ENCODE measurements at regions not wholly inside any gene's neighbourhood (a gene's known extent, or its start where the extent isn't known, plus 50 kb on each side); places are given as distances from the start of the nearest gene placed in this dataset.

DNA sequence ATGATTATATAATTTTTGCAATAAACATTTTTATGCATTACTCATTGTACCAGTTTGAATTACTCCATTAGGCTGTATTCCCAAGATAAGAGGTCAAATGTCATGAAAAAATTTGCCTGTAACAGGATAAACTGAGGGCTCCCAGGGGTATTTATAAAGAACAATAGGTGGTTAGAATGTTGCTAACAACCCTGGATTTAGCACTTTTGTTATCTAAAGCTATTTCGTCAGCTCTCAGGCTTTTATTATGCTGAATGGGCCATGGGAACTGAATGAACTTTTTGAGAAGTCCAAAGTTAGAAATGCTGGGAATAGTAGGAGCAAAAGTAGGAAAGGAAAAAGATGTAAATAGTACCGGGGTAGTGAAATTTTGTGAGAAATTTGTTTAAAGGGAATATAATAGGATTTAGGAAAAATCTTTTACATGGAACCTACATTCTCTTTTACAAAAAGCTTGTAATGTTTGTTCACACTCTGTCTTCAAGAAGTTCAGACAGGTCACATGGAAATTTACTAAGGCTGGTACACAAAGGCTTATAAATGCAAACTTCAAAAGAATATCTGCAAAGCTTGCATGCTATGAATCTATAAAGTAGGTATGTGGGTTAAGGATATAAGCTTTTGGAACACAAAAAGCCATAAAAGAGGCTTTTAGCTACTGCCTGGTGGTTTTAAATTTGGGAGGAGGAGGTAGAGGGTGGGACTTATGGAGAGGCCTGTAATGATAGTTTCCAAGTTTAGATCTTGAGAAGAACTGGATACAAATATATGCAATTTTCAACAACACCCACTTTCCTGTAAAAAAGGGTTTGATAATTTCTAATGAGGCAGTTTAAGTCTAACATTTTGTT, 445.8 kb upstream of the NAALADL2 start:
- DNase-seq (ENCODE audit: low spot score): no peak
- BruUV-seq (replicated peaks): no TSS peak
- intact Hi-C loops (cut with micrococcal nuclease; ENCODE audit: unreplicated experiment): no loop called here
- ChIA-PET CTCF (no interaction called here), POLR2A (ENCODE audit: low non-redundant PET) (no interaction called here)
- Histone ChIP-seq H3K27me3 (replicated peaks; ENCODE audit: insufficient read depth, low read depth, low read length, poor library complexity) (no peaks in the 10 kb centered on the region), H3K4me3 (ENCODE audit: low read depth, low read length, poor library complexity, severe bottlenecking) (no peak overlapping the region), H3K9me3 (ENCODE audit: low read depth, low read length, poor library complexity, severe bottlenecking) (no peaks in the 10 kb centered on the region), H3K36me3 (ENCODE audit: insufficient read depth, low read length, poor library complexity, severe bottlenecking) (no peaks in the 10 kb centered on the region), H3K27ac (ENCODE audit: low read depth, low read length, poor library complexity, severe bottlenecking) (no peak overlapping the region), H3K4me1 (ENCODE audit: insufficient read depth, low read length, poor library complexity, severe bottlenecking) (no peaks in the 10 kb centered on the region)
- TF ChIP-seq EZH2 (IDR thresholded peaks at IDR 0.05; ENCODE audit: borderline replicate concordance, low read depth, low read length, poor library complexity, severe bottlenecking): no peak
- TF ChIP-seq, protein P1, sequence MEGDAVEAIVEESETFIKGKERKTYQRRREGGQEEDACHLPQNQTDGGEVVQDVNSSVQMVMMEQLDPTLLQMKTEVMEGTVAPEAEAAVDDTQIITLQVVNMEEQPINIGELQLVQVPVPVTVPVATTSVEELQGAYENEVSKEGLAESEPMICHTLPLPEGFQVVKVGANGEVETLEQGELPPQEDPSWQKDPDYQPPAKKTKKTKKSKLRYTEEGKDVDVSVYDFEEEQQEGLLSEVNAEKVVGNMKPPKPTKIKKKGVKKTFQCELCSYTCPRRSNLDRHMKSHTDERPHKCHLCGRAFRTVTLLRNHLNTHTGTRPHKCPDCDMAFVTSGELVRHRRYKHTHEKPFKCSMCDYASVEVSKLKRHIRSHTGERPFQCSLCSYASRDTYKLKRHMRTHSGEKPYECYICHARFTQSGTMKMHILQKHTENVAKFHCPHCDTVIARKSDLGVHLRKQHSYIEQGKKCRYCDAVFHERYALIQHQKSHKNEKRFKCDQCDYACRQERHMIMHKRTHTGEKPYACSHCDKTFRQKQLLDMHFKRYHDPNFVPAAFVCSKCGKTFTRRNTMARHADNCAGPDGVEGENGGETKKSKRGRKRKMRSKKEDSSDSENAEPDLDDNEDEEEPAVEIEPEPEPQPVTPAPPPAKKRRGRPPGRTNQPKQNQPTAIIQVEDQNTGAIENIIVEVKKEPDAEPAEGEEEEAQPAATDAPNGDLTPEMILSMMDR (conservative IDR thresholded peaks at IDR 0.05; ENCODE audit: low read depth, low read length): no peak

DNA sequence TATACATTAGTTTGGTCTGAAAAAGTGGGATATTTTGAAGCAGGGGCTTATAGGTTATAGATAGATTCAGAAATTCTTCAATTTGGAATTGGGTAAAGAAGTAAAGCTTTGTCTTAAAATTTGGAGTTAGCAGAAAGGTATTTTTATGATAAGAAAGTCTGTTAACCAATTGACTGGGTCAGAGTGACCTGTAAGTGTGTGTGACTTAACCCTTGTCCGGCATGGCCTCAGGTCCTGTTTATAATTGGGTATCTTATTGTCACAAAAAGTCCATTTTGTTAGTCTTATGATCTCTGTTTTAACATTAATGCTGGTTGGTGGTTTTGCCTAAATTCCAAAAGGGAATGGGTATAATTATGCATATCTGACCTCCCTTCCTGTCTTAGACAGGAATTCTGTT, 444.2 kb upstream of the NAALADL2 start:
- H3K4me3 ChIP-seq (ENCODE audit: low read depth, low read length, poor library complexity, severe bottlenecking): no peak overlapping the region
- no peak overlapping the region for H3K27ac ChIP-seq (ENCODE audit: low read depth, low read length, poor library complexity, severe bottlenecking)
- no peaks in the 10 kb centered on the region for H3K27me3 ChIP-seq (replicated peaks; ENCODE audit: insufficient read depth, low read depth, low read length, poor library complexity)
- no peaks in the 10 kb centered on the region for H3K9me3 ChIP-seq (ENCODE audit: low read depth, low read length, poor library complexity, severe bottlenecking)
- no peaks in the 10 kb centered on the region for H3K36me3 ChIP-seq (ENCODE audit: insufficient read depth, low read length, poor library complexity, severe bottlenecking)
- no TSS peak for BruUV-seq (replicated peaks)
- POLR2A ChIA-PET (ENCODE audit: low non-redundant PET): no interaction called here
- DNase-seq (ENCODE audit: low spot score): no peak
- TF ChIP-seq, protein P1 (conservative IDR thresholded peaks at IDR 0.05; ENCODE audit: low read depth, low read length): no peak
- no peak for TF ChIP-seq EZH2 (IDR thresholded peaks at IDR 0.05; ENCODE audit: borderline replicate concordance, low read depth, low read length, poor library complexity, severe bottlenecking)
- intact Hi-C loops (cut with micrococcal nuclease; ENCODE audit: unreplicated experiment): no loop called here
- H3K4me1 ChIP-seq (ENCODE audit: insufficient read depth, low read length, poor library complexity, severe bottlenecking): no peaks in the 10 kb centered on the region
- CTCF ChIA-PET: no interaction called here

DNA sequence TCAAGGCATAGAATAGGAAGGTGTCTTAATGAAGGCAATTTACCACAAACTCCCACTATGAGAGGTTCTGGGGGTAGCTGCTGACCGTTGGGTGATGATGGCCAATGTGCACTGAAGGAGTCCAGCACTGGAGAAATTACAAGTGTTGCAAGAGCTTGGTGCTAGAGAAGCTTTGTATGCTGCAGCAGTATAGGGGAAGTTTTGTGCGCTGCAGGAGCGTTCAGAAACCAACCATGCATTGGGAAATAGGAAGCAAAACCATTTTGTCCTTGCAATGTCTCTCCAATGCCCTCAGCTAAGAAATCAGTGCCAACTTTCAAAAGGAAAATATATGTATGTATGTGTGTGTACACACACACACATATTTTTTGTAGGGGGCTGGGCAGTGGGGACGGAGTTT, 441.6 kb upstream of the NAALADL2 start:
- DNase-seq (ENCODE audit: low spot score): no peak
- Histone ChIP-seq H3K27me3 (replicated peaks; ENCODE audit: insufficient read depth, low read depth, low read length, poor library complexity) (no peaks in the 10 kb centered on the region), H3K4me3 (ENCODE audit: low read depth, low read length, poor library complexity, severe bottlenecking) (no peak overlapping the region), H3K36me3 (ENCODE audit: insufficient read depth, low read length, poor library complexity, severe bottlenecking) (no peaks in the 10 kb centered on the region), H3K27ac (ENCODE audit: low read depth, low read length, poor library complexity, severe bottlenecking) (no peak overlapping the region), H3K4me1 (ENCODE audit: insufficient read depth, low read length, poor library complexity, severe bottlenecking) (no peaks in the 10 kb centered on the region), H3K9me3 (ENCODE audit: low read depth, low read length, poor library complexity, severe bottlenecking) (no peaks in the 10 kb centered on the region)
- no peak for TF ChIP-seq EZH2 (IDR thresholded peaks at IDR 0.05; ENCODE audit: borderline replicate concordance, low read depth, low read length, poor library complexity, severe bottlenecking)
- TF ChIP-seq, protein P1 (conservative IDR thresholded peaks at IDR 0.05; ENCODE audit: low read depth, low read length): no peak
- intact Hi-C loops (cut with micrococcal nuclease; ENCODE audit: unreplicated experiment): no loop called here
- POLR2A ChIA-PET (ENCODE audit: low non-redundant PET): no interaction called here
- CTCF ChIA-PET: no interaction called here
- BruUV-seq (replicated peaks): no TSS peak

Measured in A673 (cell line).